ENCODE measurements at regions not wholly inside any gene's neighbourhood (a gene's known extent, or its start where the extent isn't known, plus 50 kb on each side); places are given as distances from the start of the nearest gene placed in this dataset.

GRCh38 chr5:5793242-5794117 is 371.0 kb downstream of the ICE1 start:
- Histone ChIP-seq H3K4me1 (ENCODE audit: insufficient read depth, low read length) (no peaks in the 10 kb centered on the region), H3K9me3 (ENCODE audit: insufficient read depth, low read depth, low read length) (no peaks in the 10 kb centered on the region), H3K27me3 (ENCODE audit: insufficient read depth, low read length) (no peaks in the 10 kb centered on the region), H3K79me2 (ENCODE audit: insufficient read depth, low read length) (no peaks in the 10 kb centered on the region), H3K4me2 (ENCODE audit: low read length) (no peak overlapping the region), H2AFZ (ENCODE audit: low read depth, low read length) (no peak overlapping the region), H3K27ac (ENCODE audit: low read depth, low read length) (no peak overlapping the region), H3K9ac (ENCODE audit: low read length) (no peak overlapping the region), H3K36me3 (ENCODE audit: insufficient read depth, low read length) (no peaks in the 10 kb centered on the region), H3K4me3 (ENCODE audit: insufficient read depth, low read depth, low read length) (no peak overlapping the region), H4K20me1 (ENCODE audit: insufficient read depth, low read length) (no peaks in the 10 kb centered on the region)
- H3K4me1 Mint-ChIP-seq (ENCODE audit: low read depth, unreplicated experiment) = peaks cover 24% of the 10 kb centered on the region
- no peak overlapping the region for H3K4me3 Mint-ChIP-seq (ENCODE audit: unreplicated experiment)
- DNase-seq (ENCODE audit: low read depth) = no peak
- peaks cover 13% of the 10 kb centered on the region for H3K27me3 Mint-ChIP-seq (ENCODE audit: low read depth, unreplicated experiment)
- TF ChIP-seq EZH2 (IDR thresholded peaks at IDR 0.05; ENCODE audit: insufficient read depth, low read length) = no peak
- TF ChIP-seq CTCF (IDR thresholded peaks at IDR 0.05; ENCODE audit: insufficient read depth, low read depth, low read length) = no peak
- FAIRE-seq = no peak
- peak overlapping the region; percentile 16 for H3K27ac Mint-ChIP-seq (ENCODE audit: unreplicated experiment)
- H3K36me3 Mint-ChIP-seq (ENCODE audit: low read depth, unreplicated experiment) = no peaks in the 10 kb centered on the region
- peaks cover 3% of the 10 kb centered on the region for H3K9me3 Mint-ChIP-seq (ENCODE audit: unreplicated experiment)

GRCh38 chr5:5792106-5792505 is 369.6 kb downstream of the ICE1 start:
- H3K4me3 Mint-ChIP-seq (ENCODE audit: unreplicated experiment) = no peak overlapping the region
- H3K27me3 ChIP-seq (ENCODE audit: insufficient read depth, low read length) = no peaks in the 10 kb centered on the region
- no peak overlapping the region for H2AFZ ChIP-seq (ENCODE audit: low read depth, low read length)
- no peaks in the 10 kb centered on the region for H3K36me3 ChIP-seq (ENCODE audit: insufficient read depth, low read length)
- no peak overlapping the region for H3K4me3 ChIP-seq (ENCODE audit: insufficient read depth, low read depth, low read length)
- no peaks in the 10 kb centered on the region for H3K36me3 Mint-ChIP-seq (ENCODE audit: low read depth, unreplicated experiment)
- H3K27me3 Mint-ChIP-seq (ENCODE audit: low read depth, unreplicated experiment) = peaks cover 13% of the 10 kb centered on the region
- FAIRE-seq (no peak), DNase-seq (ENCODE audit: low read depth) (no peak)
- no peaks in the 10 kb centered on the region for H4K20me1 ChIP-seq (ENCODE audit: insufficient read depth, low read length)
- no peak for TF ChIP-seq CTCF (IDR thresholded peaks at IDR 0.05; ENCODE audit: insufficient read depth, low read depth, low read length)
- no peak for TF ChIP-seq EZH2 (IDR thresholded peaks at IDR 0.05; ENCODE audit: insufficient read depth, low read length)
- H3K4me1 Mint-ChIP-seq (ENCODE audit: low read depth, unreplicated experiment) = peaks cover 24% of the 10 kb centered on the region
- no peaks in the 10 kb centered on the region for H3K9me3 Mint-ChIP-seq (ENCODE audit: unreplicated experiment)
- peaks cover 2% of the 10 kb centered on the region for H3K9me3 ChIP-seq (ENCODE audit: insufficient read depth, low read depth, low read length)
- no peak overlapping the region for H3K27ac ChIP-seq (ENCODE audit: low read depth, low read length)
- no peaks in the 10 kb centered on the region for H3K4me1 ChIP-seq (ENCODE audit: insufficient read depth, low read length)
- no peaks in the 10 kb centered on the region for H3K79me2 ChIP-seq (ENCODE audit: insufficient read depth, low read length)
- H3K27ac Mint-ChIP-seq (ENCODE audit: unreplicated experiment) = no peak overlapping the region
- H3K4me2 ChIP-seq (ENCODE audit: low read length) = no peak overlapping the region
- H3K9ac ChIP-seq (ENCODE audit: low read length) = no peak overlapping the region

GRCh38 chr5:5788793-5789192 is 366.3 kb downstream of the ICE1 start:
- Histone ChIP-seq H3K9me3 (ENCODE audit: insufficient read depth, low read depth, low read length) (peaks cover 2% of the 10 kb centered on the region), H3K27me3 (ENCODE audit: insufficient read depth, low read length) (no peaks in the 10 kb centered on the region), H3K27ac (ENCODE audit: low read depth, low read length) (no peak overlapping the region), H4K20me1 (ENCODE audit: insufficient read depth, low read length) (no peaks in the 10 kb centered on the region), H3K79me2 (ENCODE audit: insufficient read depth, low read length) (no peaks in the 10 kb centered on the region), H2AFZ (ENCODE audit: low read depth, low read length) (no peak overlapping the region), H3K4me2 (ENCODE audit: low read length) (no peak overlapping the region), H3K9ac (ENCODE audit: low read length) (no peak overlapping the region), H3K4me3 (ENCODE audit: insufficient read depth, low read depth, low read length) (no peak overlapping the region), H3K36me3 (ENCODE audit: insufficient read depth, low read length) (no peaks in the 10 kb centered on the region), H3K4me1 (ENCODE audit: insufficient read depth, low read length) (no peaks in the 10 kb centered on the region)
- peaks cover 5% of the 10 kb centered on the region for H3K9me3 Mint-ChIP-seq (ENCODE audit: unreplicated experiment)
- FAIRE-seq = no peak
- H3K4me3 Mint-ChIP-seq (ENCODE audit: unreplicated experiment) = no peak overlapping the region
- no peaks in the 10 kb centered on the region for H3K36me3 Mint-ChIP-seq (ENCODE audit: low read depth, unreplicated experiment)
- H3K27me3 Mint-ChIP-seq (ENCODE audit: low read depth, unreplicated experiment) = peaks cover 10% of the 10 kb centered on the region
- no peak for DNase-seq (ENCODE audit: low read depth)
- H3K4me1 Mint-ChIP-seq (ENCODE audit: low read depth, unreplicated experiment) = peaks cover 21% of the 10 kb centered on the region
- H3K27ac Mint-ChIP-seq (ENCODE audit: unreplicated experiment) = no peak overlapping the region
- TF ChIP-seq CTCF (IDR thresholded peaks at IDR 0.05; ENCODE audit: insufficient read depth, low read depth, low read length) (no peak), EZH2 (IDR thresholded peaks at IDR 0.05; ENCODE audit: insufficient read depth, low read length) (no peak)
